ENCODE measurements at regions not wholly inside any gene's neighbourhood (a gene's known extent, or its start where the extent isn't known, plus 50 kb on each side); places are given as distances from the start of the nearest gene placed in this dataset.

GRCh38 chr3:105119801-105120340 lies 246.8 kb upstream of the ALCAM start:
- no peak for TF ChIP-seq CTCF (IDR thresholded peaks at IDR 0.05; ENCODE audit: borderline replicate concordance, extremely low read depth, low read length, poor library complexity, severe bottlenecking)
- no peak for TF ChIP-seq EZH2 (IDR thresholded peaks at IDR 0.05; ENCODE audit: borderline replicate concordance, low read depth, low read length, severe bottlenecking)
